ENCODE measurements at regions not wholly inside any gene's neighbourhood (a gene's known extent, or its start where the extent isn't known, plus 50 kb on each side); places are given as distances from the start of the nearest gene placed in this dataset.

- no peaks in the 10 kb centered on the region for H3K79me2 ChIP-seq (replicated peaks; ENCODE audit: insufficient read depth, low read length)
- TF ChIP-seq SMC3 (conservative IDR thresholded peaks at IDR 0.05; ENCODE audit: poor library complexity) (no peak), RAD21 (conservative IDR thresholded peaks at IDR 0.05) (no peak), POLR2AphosphoS5 (IDR thresholded peaks at IDR 0.05) (no peak), EZH2 (IDR thresholded peaks at IDR 0.05; ENCODE audit: borderline replicate concordance, insufficient read depth, low read length, poor library complexity, severe bottlenecking) (no peak), EP300 (conservative IDR thresholded peaks at IDR 0.05; ENCODE audit: poor library complexity, severe bottlenecking) (no peak), MXI1 (conservative IDR thresholded peaks at IDR 0.05; ENCODE audit: poor library complexity, severe bottlenecking) (no peak), TAF1 (IDR thresholded peaks at IDR 0.05; ENCODE audit: low read depth) (no peak), CTCF (IDR thresholded peaks at IDR 0.05; ENCODE audit: poor library complexity, severe bottlenecking) (no peak)
- TF ChIP-seq, protein P1, sequence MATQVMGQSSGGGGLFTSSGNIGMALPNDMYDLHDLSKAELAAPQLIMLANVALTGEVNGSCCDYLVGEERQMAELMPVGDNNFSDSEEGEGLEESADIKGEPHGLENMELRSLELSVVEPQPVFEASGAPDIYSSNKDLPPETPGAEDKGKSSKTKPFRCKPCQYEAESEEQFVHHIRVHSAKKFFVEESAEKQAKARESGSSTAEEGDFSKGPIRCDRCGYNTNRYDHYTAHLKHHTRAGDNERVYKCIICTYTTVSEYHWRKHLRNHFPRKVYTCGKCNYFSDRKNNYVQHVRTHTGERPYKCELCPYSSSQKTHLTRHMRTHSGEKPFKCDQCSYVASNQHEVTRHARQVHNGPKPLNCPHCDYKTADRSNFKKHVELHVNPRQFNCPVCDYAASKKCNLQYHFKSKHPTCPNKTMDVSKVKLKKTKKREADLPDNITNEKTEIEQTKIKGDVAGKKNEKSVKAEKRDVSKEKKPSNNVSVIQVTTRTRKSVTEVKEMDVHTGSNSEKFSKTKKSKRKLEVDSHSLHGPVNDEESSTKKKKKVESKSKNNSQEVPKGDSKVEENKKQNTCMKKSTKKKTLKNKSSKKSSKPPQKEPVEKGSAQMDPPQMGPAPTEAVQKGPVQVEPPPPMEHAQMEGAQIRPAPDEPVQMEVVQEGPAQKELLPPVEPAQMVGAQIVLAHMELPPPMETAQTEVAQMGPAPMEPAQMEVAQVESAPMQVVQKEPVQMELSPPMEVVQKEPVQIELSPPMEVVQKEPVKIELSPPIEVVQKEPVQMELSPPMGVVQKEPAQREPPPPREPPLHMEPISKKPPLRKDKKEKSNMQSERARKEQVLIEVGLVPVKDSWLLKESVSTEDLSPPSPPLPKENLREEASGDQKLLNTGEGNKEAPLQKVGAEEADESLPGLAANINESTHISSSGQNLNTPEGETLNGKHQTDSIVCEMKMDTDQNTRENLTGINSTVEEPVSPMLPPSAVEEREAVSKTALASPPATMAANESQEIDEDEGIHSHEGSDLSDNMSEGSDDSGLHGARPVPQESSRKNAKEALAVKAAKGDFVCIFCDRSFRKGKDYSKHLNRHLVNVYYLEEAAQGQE (IDR thresholded peaks at IDR 0.05; ENCODE audit: borderline replicate concordance): no peak
- H3K9me3 ChIP-seq (ENCODE audit: low read length): no peaks in the 10 kb centered on the region
- H3F3A ChIP-seq (ENCODE audit: insufficient read depth, low read length, poor library complexity, severe bottlenecking): no peaks in the 10 kb centered on the region
- H4K20me1 ChIP-seq (ENCODE audit: insufficient read depth): no peaks in the 10 kb centered on the region
- H3K36me3 ChIP-seq (ENCODE audit: insufficient read depth, low read length): no peaks in the 10 kb centered on the region
- no peak overlapping the region for H3K4me3 ChIP-seq (ENCODE audit: low read length)
- H3K27ac ChIP-seq (ENCODE audit: low read length): no peak overlapping the region
- no peaks in the 10 kb centered on the region for H3K27me3 ChIP-seq (ENCODE audit: insufficient read depth, low read depth, low read length)
- H2AFZ ChIP-seq (ENCODE audit: low read depth, low read length): no peak overlapping the region
- H3K4me2 ChIP-seq (ENCODE audit: low read length): no peak overlapping the region
- no peaks in the 10 kb centered on the region for H3K9me2 ChIP-seq (ENCODE audit: insufficient read depth, low read length)
- no peak overlapping the region for H3K9ac ChIP-seq (ENCODE audit: low read length)
These were observed 375.0 kb upstream of the FBXO33 start for GRCh38 chr14:39807271-39807670.

DNA sequence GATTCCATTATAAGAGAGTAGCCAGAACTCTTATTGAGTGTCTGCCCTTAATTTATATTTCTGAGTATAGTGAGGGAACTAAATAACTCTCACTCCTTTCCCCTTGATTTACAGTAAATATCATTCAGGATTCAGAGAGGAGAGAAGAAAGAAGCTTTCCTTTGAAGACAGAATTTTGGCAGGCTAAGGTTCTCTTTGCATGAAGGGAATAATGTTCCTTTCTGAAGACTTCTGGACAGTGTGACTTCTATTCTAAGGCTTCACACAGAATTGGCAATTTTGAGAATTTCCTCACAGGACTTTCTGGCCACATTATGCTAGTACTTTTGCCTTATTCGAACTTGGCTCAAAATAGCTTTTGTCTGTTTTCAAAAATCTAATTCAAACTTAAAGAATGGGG, 352.2 kb upstream of the FBXO33 start:
- Histone ChIP-seq H3K79me2 (replicated peaks; ENCODE audit: insufficient read depth, low read length) (no peaks in the 10 kb centered on the region), H3K27me3 (ENCODE audit: insufficient read depth, low read depth, low read length) (no peaks in the 10 kb centered on the region), H3F3A (ENCODE audit: insufficient read depth, low read length, poor library complexity, severe bottlenecking) (no peaks in the 10 kb centered on the region), H3K9ac (ENCODE audit: low read length) (no peak overlapping the region), H3K4me3 (ENCODE audit: low read length) (no peak overlapping the region), H3K9me2 (ENCODE audit: insufficient read depth, low read length) (no peaks in the 10 kb centered on the region), H3K4me2 (ENCODE audit: low read length) (no peak overlapping the region), H2AFZ (ENCODE audit: low read depth, low read length) (no peak overlapping the region), H4K20me1 (ENCODE audit: insufficient read depth) (no peaks in the 10 kb centered on the region), H3K27ac (ENCODE audit: low read length) (no peak overlapping the region), H3K9me3 (ENCODE audit: low read length) (no peaks in the 10 kb centered on the region), H3K36me3 (ENCODE audit: insufficient read depth, low read length) (no peaks in the 10 kb centered on the region)
- TF ChIP-seq POLR2AphosphoS5 (IDR thresholded peaks at IDR 0.05) (no peak), RAD21 (conservative IDR thresholded peaks at IDR 0.05) (no peak), EZH2 (IDR thresholded peaks at IDR 0.05; ENCODE audit: borderline replicate concordance, insufficient read depth, low read length, poor library complexity, severe bottlenecking) (no peak), MXI1 (conservative IDR thresholded peaks at IDR 0.05; ENCODE audit: poor library complexity, severe bottlenecking) (no peak), SMC3 (conservative IDR thresholded peaks at IDR 0.05; ENCODE audit: poor library complexity) (no peak), CTCF (IDR thresholded peaks at IDR 0.05; ENCODE audit: poor library complexity, severe bottlenecking) (no peak), EP300 (conservative IDR thresholded peaks at IDR 0.05; ENCODE audit: poor library complexity, severe bottlenecking) (no peak), TAF1 (IDR thresholded peaks at IDR 0.05; ENCODE audit: low read depth) (no peak)
- TF ChIP-seq, protein P1 (IDR thresholded peaks at IDR 0.05; ENCODE audit: borderline replicate concordance): no peak

Measured in neural cell (in vitro differentiated cells).